ENCODE measurements at regions not wholly inside any gene's neighbourhood (a gene's known extent, or its start where the extent isn't known, plus 50 kb on each side); places are given as distances from the start of the nearest gene placed in this dataset.

GRCh38 chr1:228828151-228828550 lies 92.9 kb downstream of the RHOU start:
- intact Hi-C loops (cut with micrococcal nuclease): loop anchor here (5.0 kb wide), 1 partner anchor 36 kb away; no protein-coding TSS in a partner anchor
- H3K27ac Mint-ChIP-seq: no peak overlapping the region

DNA sequence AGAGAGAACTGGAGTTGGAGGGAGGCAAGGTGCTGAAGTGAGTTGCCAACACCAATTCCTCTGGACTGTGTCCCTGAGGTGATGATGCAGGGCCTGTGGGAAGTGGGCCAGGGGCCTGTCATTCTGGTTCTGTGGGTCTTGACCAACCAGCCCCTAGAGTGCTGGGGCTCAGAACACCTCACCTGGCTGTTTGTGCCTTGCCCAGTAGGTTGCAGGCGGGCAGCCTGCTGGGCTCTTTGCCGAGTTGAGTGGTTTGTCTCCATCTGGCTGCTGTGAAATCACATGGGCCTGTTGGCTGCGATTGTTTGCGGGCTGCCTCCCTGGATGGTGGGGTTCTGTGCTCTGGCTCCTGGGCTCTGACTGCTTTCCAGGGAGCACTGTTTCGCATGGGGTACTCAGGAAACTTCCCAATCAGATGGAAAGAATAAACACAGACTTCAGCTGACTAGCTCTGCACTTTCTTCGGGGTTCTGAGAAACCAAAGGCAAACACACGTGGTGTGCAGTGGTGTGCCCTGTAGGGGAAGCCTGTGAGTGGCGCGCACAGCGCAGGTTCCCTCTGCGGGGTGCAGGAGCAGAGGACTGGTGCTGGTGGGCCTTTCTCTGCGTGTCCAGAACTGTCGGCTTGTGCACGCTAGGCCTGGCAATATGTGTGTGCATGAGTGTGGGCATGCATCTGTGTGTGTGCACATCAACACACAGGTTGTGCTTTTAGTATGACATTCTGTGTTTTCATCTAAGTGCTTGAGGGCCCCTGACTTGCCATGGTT lies 95.1 kb downstream of the RHOU start:
- no peaks in the 10 kb centered on the region for H3K36me3 Mint-ChIP-seq (ENCODE audit: low read depth)
- H3K27me3 Mint-ChIP-seq (ENCODE audit: low read depth): peaks cover 27% of the 10 kb centered on the region
- peaks cover 26% of the 10 kb centered on the region for H3K4me1 Mint-ChIP-seq (ENCODE audit: low read depth)
- intact Hi-C loops (cut with micrococcal nuclease): no loop called here
- no peak overlapping the region for H3K27ac Mint-ChIP-seq
- H3K4me3 Mint-ChIP-seq (ENCODE audit: low read depth): no peak overlapping the region
- no peaks in the 10 kb centered on the region for H3K9me3 Mint-ChIP-seq
- no peak for DNase-seq (ENCODE audit: low spot score)

More at GRCh38 chr1:228828151-228828550, 92.9 kb downstream of the RHOU start:
- Mint-ChIP-seq H3K9me3 (no peaks in the 10 kb centered on the region), H3K27me3 (ENCODE audit: low read depth) (peaks cover 24% of the 10 kb centered on the region), H3K4me3 (ENCODE audit: low read depth) (no peak overlapping the region), H3K36me3 (ENCODE audit: low read depth) (no peaks in the 10 kb centered on the region), H3K4me1 (ENCODE audit: low read depth) (peaks cover 25% of the 10 kb centered on the region)
- no peak for DNase-seq (ENCODE audit: low spot score)

GRCh38 chr1:228830954-228831481 lies 95.7 kb downstream of the RHOU start:
- H3K4me1 Mint-ChIP-seq (ENCODE audit: low read depth): peaks cover 24% of the 10 kb centered on the region
- H3K36me3 Mint-ChIP-seq (ENCODE audit: low read depth): no peaks in the 10 kb centered on the region
- no peak for DNase-seq (ENCODE audit: low spot score)
- H3K27me3 Mint-ChIP-seq (ENCODE audit: low read depth): peaks cover 32% of the 10 kb centered on the region
- H3K4me3 Mint-ChIP-seq (ENCODE audit: low read depth): no peak overlapping the region
- no peaks in the 10 kb centered on the region for H3K9me3 Mint-ChIP-seq
- intact Hi-C loops (cut with micrococcal nuclease): no loop called here
- no peak overlapping the region for H3K27ac Mint-ChIP-seq

- no peaks in the 10 kb centered on the region for H3K36me3 Mint-ChIP-seq (ENCODE audit: low read depth)
- DNase-seq (ENCODE audit: low spot score): no peak
Measured at GRCh38 chr1:228833911-228834688, 98.8 kb downstream of the RHOU start.

DNA sequence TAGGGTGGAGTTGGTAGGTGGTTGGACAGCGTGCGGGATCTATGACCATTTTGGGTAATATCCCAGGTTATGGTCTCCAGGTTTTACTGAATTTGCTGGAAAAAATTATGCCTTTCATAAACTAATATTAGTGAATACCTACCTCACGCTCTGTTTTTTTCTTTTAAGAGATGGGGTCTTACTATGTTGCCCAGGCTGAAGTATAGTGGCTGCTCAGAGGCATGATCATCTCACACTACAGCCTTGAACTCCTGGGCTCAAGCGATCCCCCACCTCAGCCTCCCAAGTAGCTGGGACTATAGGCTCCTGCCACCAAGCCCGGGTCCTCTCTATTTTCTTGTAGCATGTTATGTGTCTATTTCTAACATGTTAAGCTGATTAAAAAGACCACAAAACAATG lies 100.2 kb downstream of the RHOU start:
- intact Hi-C loops (cut with micrococcal nuclease): no loop called here
- DNase-seq (ENCODE audit: low spot score): no peak
- Mint-ChIP-seq H3K27me3 (ENCODE audit: low read depth) (peaks cover 32% of the 10 kb centered on the region), H3K4me3 (ENCODE audit: low read depth) (no peak overlapping the region), H3K4me1 (ENCODE audit: low read depth) (peaks cover 9% of the 10 kb centered on the region), H3K36me3 (ENCODE audit: low read depth) (no peaks in the 10 kb centered on the region), H3K27ac (no peak overlapping the region), H3K9me3 (no peaks in the 10 kb centered on the region)

More at GRCh38 chr1:228833911-228834688, 98.8 kb downstream of the RHOU start:
- intact Hi-C loops (cut with micrococcal nuclease): no loop called here
- H3K4me1 Mint-ChIP-seq (ENCODE audit: low read depth): peaks cover 10% of the 10 kb centered on the region
- H3K27me3 Mint-ChIP-seq (ENCODE audit: low read depth): peaks cover 29% of the 10 kb centered on the region
- H3K9me3 Mint-ChIP-seq: no peaks in the 10 kb centered on the region
- no peak overlapping the region for H3K4me3 Mint-ChIP-seq (ENCODE audit: low read depth)
- H3K27ac Mint-ChIP-seq: no peak overlapping the region

GRCh38 chr1:228835911-228836310 lies 100.6 kb downstream of the RHOU start:
- Mint-ChIP-seq H3K9me3 (no peaks in the 10 kb centered on the region), H3K4me1 (ENCODE audit: low read depth) (peaks cover 8% of the 10 kb centered on the region), H3K27me3 (ENCODE audit: low read depth) (peaks cover 32% of the 10 kb centered on the region), H3K36me3 (ENCODE audit: low read depth) (no peaks in the 10 kb centered on the region), H3K27ac (no peak overlapping the region), H3K4me3 (ENCODE audit: low read depth) (no peak overlapping the region)
- intact Hi-C loops (cut with micrococcal nuclease): no loop called here
- DNase-seq (ENCODE audit: low spot score): no peak

GRCh38 chr1:228836427-228836826 lies 101.1 kb downstream of the RHOU start:
- intact Hi-C loops (cut with micrococcal nuclease): no loop called here
- Mint-ChIP-seq H3K27me3 (ENCODE audit: low read depth) (peaks cover 32% of the 10 kb centered on the region), H3K4me1 (ENCODE audit: low read depth) (peaks cover 3% of the 10 kb centered on the region), H3K9me3 (no peaks in the 10 kb centered on the region), H3K36me3 (ENCODE audit: low read depth) (no peaks in the 10 kb centered on the region), H3K4me3 (ENCODE audit: low read depth) (no peak overlapping the region), H3K27ac (no peak overlapping the region)
- DNase-seq (ENCODE audit: low spot score): no peak

- Mint-ChIP-seq H3K4me1 (ENCODE audit: low read depth) (peaks cover 2% of the 10 kb centered on the region), H3K36me3 (ENCODE audit: low read depth) (no peaks in the 10 kb centered on the region), H3K27ac (no peak overlapping the region), H3K27me3 (ENCODE audit: low read depth) (peaks cover 29% of the 10 kb centered on the region), H3K4me3 (ENCODE audit: low read depth) (no peak overlapping the region), H3K9me3 (no peaks in the 10 kb centered on the region)
- intact Hi-C loops (cut with micrococcal nuclease): no loop called here
- no peak for DNase-seq (ENCODE audit: low spot score)
Measured at GRCh38 chr1:228837032-228837431, 101.8 kb downstream of the RHOU start.

DNA sequence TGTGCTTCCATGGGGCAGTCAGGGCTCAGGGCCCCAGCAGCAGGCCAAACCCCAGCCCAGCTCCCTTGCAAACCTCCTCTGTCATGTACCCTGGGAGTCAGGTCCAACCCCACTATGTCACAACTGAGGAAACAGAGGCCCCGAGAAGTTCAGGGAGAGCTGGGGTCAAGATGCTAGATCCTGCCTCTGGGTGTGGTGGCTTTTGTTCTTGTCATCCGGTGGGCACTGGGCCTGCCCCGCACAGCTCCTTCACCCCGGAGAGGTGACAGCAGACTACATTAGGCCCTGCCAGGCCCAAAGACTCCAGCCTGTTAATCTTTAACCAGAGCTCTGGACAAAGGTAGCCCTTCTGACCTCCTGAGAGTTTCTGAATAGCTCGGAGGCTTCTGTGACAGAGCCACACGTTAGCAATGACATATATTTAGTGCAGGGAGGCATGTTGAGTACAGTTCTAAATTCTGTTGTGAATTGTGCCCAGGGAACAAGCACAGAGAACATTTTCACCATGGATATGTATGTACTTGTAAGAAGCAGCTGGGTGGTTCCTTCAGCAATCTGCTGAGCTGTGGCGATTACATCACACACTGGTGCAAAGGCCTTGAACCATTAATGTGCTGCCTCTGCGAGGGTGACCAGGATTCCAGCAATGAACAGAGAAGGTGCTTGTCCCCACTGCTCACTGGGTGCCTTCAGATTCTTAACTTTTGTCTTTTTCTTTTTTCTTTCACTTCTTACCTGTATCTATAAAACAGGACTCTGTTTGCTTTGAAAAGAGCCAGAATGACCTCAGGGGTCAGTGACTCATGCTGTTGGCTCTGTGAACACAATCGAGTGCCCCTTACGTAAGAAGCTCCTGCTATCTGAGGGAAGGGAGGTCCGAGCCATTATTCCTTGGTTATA lies 102.8 kb downstream of the RHOU start:
- intact Hi-C loops (cut with micrococcal nuclease): no loop called here
- no peaks in the 10 kb centered on the region for H3K36me3 Mint-ChIP-seq (ENCODE audit: low read depth)
- peaks cover 25% of the 10 kb centered on the region for H3K27me3 Mint-ChIP-seq (ENCODE audit: low read depth)
- peaks cover 4% of the 10 kb centered on the region for H3K9me3 Mint-ChIP-seq
- peaks cover 2% of the 10 kb centered on the region for H3K4me1 Mint-ChIP-seq (ENCODE audit: low read depth)
- DNase-seq (ENCODE audit: low spot score): no peak
- H3K4me3 Mint-ChIP-seq (ENCODE audit: low read depth): no peak overlapping the region
- H3K27ac Mint-ChIP-seq: no peak overlapping the region

GRCh38 chr1:228838717-228839500 lies 103.6 kb downstream of the RHOU start:
- DNase-seq (ENCODE audit: low spot score): no peak
- no peak overlapping the region for H3K4me3 Mint-ChIP-seq (ENCODE audit: low read depth)
- no peaks in the 10 kb centered on the region for H3K36me3 Mint-ChIP-seq (ENCODE audit: low read depth)
- intact Hi-C loops (cut with micrococcal nuclease): no loop called here
- no peak overlapping the region for H3K27ac Mint-ChIP-seq
- peaks cover 4% of the 10 kb centered on the region for H3K9me3 Mint-ChIP-seq
- peaks cover 20% of the 10 kb centered on the region for H3K27me3 Mint-ChIP-seq (ENCODE audit: low read depth)
- H3K4me1 Mint-ChIP-seq (ENCODE audit: low read depth): no peaks in the 10 kb centered on the region

DNA sequence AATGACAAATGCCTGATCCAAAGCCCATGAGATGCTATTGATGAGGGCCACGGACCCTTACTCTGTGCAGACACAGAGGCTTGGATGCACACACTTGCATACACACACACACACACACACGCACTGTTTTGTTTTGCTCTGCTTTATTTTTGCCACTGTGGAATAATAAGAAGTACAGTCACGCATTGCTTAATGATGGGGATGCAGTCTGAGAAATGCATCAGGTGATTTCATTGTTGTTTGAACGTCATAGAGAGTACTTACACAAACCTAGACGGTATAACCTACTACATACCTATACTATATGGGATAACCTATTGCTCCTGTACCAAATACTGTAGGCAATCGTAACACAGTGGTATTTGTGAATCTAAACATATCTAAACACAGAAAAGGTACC lies 104.4 kb downstream of the RHOU start:
- no peak overlapping the region for H3K27ac Mint-ChIP-seq

DNA sequence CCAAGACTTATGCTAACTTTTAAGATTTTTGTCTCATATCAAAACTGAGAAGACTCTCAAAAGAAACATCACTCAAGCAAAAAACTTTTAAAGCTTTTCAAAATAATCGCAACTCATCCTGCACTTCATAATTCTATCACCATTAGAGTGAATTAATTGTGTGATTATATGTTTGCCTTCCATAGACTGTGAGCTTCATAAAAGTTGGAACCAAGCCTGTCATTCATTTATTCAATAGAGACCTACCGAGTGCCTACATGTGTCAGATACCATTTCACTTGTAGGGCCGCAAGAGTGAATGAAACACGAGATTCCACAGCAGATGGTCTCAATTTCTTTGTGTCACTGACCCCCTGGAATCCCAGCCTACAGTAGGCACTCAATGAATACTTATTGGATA lies 106.4 kb downstream of the RHOU start:
- no peaks in the 10 kb centered on the region for H3K4me1 Mint-ChIP-seq (ENCODE audit: low read depth)
- no peak for DNase-seq (ENCODE audit: low spot score)
- H3K9me3 Mint-ChIP-seq: peaks cover 4% of the 10 kb centered on the region
- H3K36me3 Mint-ChIP-seq (ENCODE audit: low read depth): no peaks in the 10 kb centered on the region
- H3K4me3 Mint-ChIP-seq (ENCODE audit: low read depth): no peak overlapping the region
- peaks cover 6% of the 10 kb centered on the region for H3K27me3 Mint-ChIP-seq (ENCODE audit: low read depth)
- intact Hi-C loops (cut with micrococcal nuclease): no loop called here
- H3K27ac Mint-ChIP-seq: no peak overlapping the region

More for the DNA sequence above, 104.4 kb downstream of the RHOU start:
- Mint-ChIP-seq H3K36me3 (ENCODE audit: low read depth) (no peaks in the 10 kb centered on the region), H3K9me3 (peaks cover 4% of the 10 kb centered on the region), H3K4me1 (ENCODE audit: low read depth) (no peaks in the 10 kb centered on the region), H3K27me3 (ENCODE audit: low read depth) (peaks cover 18% of the 10 kb centered on the region), H3K4me3 (ENCODE audit: low read depth) (no peak overlapping the region)
- intact Hi-C loops (cut with micrococcal nuclease): no loop called here
- DNase-seq (ENCODE audit: low spot score): no peak
